GM23338 (cell line): ENCODE measurements at regions not wholly inside any gene's neighbourhood (a gene's known extent, or its start where the extent isn't known, plus 50 kb on each side); places are given as distances from the start of the nearest gene placed in this dataset.

ENCODE experiments used
- ATAC-seq: fragments of 200-7000 bp; cut with Tn5 transposase; 3 replicates; pipeline ENCODE4 v1.9.1; 2020
- DNase-seq: peaks from one replicate; pipeline ENCODE4 v3.0.0-alpha.2; 2015; ENCODE audit warnings: low spot score
- H2AFZ ChIP-seq: fragments of 200-600 bp; sonication (generic); 2 replicates; pipeline ENCODE4 v1.8.0; 2016; ENCODE audit warnings: antibody characterized with exemption, mild to moderate bottlenecking, moderate library complexity
- H3F3A ChIP-seq: fragments of 200-600 bp; sonication (generic); replicated peaks from 2 replicates; pipeline ENCODE4 v1.8.0; 2017; ENCODE audit warnings: antibody characterized with exemption, mixed run types, low read depth
- H3K27ac ChIP-seq: fragments of 200-600 bp; sonication (generic); 2 replicates; pipeline ENCODE4 v1.6.1; 2016; ENCODE audit warnings: low read depth
- H3K27me3 ChIP-seq: fragments of 200-600 bp; sonication (generic); 2 replicates; pipeline ENCODE4 v1.8.0; 2016; ENCODE audit warnings: mild to moderate bottlenecking, mixed run types, moderate library complexity; ENCODE audit not compliant: insufficient read depth
- H3K36me3 ChIP-seq: fragments of 200-600 bp; sonication (generic); 2 replicates; pipeline ENCODE4 v1.8.0; 2016; ENCODE audit warnings: mild to moderate bottlenecking; ENCODE audit not compliant: insufficient read depth
- H3K4me1 ChIP-seq: fragments of 200-600 bp; sonication (generic); 2 replicates; pipeline ENCODE4 v1.8.0; 2016; ENCODE audit warnings: mild to moderate bottlenecking, moderate library complexity; ENCODE audit not compliant: insufficient read depth
- H3K4me2 ChIP-seq: fragments of 200-600 bp; sonication (generic); 2 replicates; pipeline ENCODE4 v1.7.1; 2017; ENCODE audit warnings: mixed run types
- H3K4me3 ChIP-seq: fragments of 200-600 bp; sonication (generic); 2 replicates; pipeline ENCODE4 v1.6.1; 2016; ENCODE audit warnings: mixed run types
- H3K79me2 ChIP-seq: fragments of 200-600 bp; sonication (generic); replicated peaks from 2 replicates; pipeline ENCODE4 v1.8.0; 2017; ENCODE audit warnings: mild to moderate bottlenecking; ENCODE audit not compliant: insufficient read depth
- H3K9me2 ChIP-seq: fragments of 200-600 bp; sonication (generic); 2 replicates; pipeline ENCODE4 v1.8.0; 2017; ENCODE audit not compliant: insufficient read depth
- H4K20me1 ChIP-seq: fragments of 200-600 bp; sonication (generic); replicated peaks from 2 replicates; pipeline ENCODE4 v1.8.0; 2017; ENCODE audit warnings: mild to moderate bottlenecking; ENCODE audit not compliant: insufficient read depth
- H3K27ac Mint-ChIP-seq: 2 replicates; pipeline ENCODE4 v1.8.0; 2020; ENCODE audit warnings: inconsistent platforms, mild to moderate bottlenecking, moderate library complexity, mixed read lengths
- H3K27me3 Mint-ChIP-seq: 3 replicates; pipeline ENCODE4 v1.8.0; 2022; ENCODE audit warnings: low read depth, mild to moderate bottlenecking, moderate library complexity, mixed read lengths, inconsistent platforms; ENCODE audit not compliant: insufficient read depth, poor library complexity
- H3K36me3 Mint-ChIP-seq: 3 replicates; pipeline ENCODE4 v1.8.0; 2021; ENCODE audit warnings: low read depth, mild to moderate bottlenecking, inconsistent platforms, moderate library complexity, mixed read lengths
- H3K4me1 Mint-ChIP-seq: 3 replicates; pipeline ENCODE4 v1.8.0; 2020; ENCODE audit warnings: mild to moderate bottlenecking, inconsistent platforms, mixed read lengths
- H3K4me3 Mint-ChIP-seq: 3 replicates; pipeline ENCODE4 v1.8.0; 2021; ENCODE audit warnings: moderate library complexity, mild to moderate bottlenecking, inconsistent platforms, mixed read lengths
- H3K9me3 Mint-ChIP-seq: 3 replicates; pipeline ENCODE4 v1.8.0; 2020; ENCODE audit warnings: moderate library complexity, mild to moderate bottlenecking, inconsistent platforms, mixed read lengths
- CREB1 ChIP-seq: fragments of 250-450 bp; sonication (Bioruptor Pico); IDR thresholded peaks from 2 replicates; pipeline ENCODE4 v1.5.0; 2020; ENCODE audit warnings: low read depth, mild to moderate bottlenecking, moderate library complexity
- CTCF ChIP-seq, 2 experiments: fragments of 200-600 bp in 1 of 2; sonication (generic) in 1 of 2; conservative IDR thresholded peaks; 2 replicates each; pipeline versions ENCODE4 v1.5.1 to v1.6.1; 2016 to 2017; ENCODE audit warnings: antibody characterized with exemption in 2 of 2, low read depth in 2 of 2, mild to moderate bottlenecking in 2 of 2, moderate library complexity in 1 of 2
- ETS1 ChIP-seq: IDR thresholded peaks from 2 replicates; pipeline ENCODE4 v1.6.1; 2016; ENCODE audit warnings: antibody characterized with exemption
- EZH2 ChIP-seq: fragments of 200-600 bp; sonication (generic); IDR thresholded peaks from one replicate; pipeline ENCODE4 v1.8.0; 2017; ENCODE audit warnings: antibody characterized with exemption, mild to moderate bottlenecking, low read depth; ENCODE audit not compliant: unreplicated experiment
- EZH2phosphoT487 ChIP-seq: fragments of 200-600 bp; sonication (generic); IDR thresholded peaks from one replicate; pipeline ENCODE4 v1.8.1; 2018; ENCODE audit warnings: antibody characterized with exemption; ENCODE audit not compliant: unreplicated experiment
- JUNB ChIP-seq: IDR thresholded peaks from one replicate; pipeline ENCODE4 v1.6.1; 2016; ENCODE audit warnings: antibody characterized with exemption; ENCODE audit not compliant: unreplicated experiment
- NANOG ChIP-seq: IDR thresholded peaks from 2 replicates; pipeline ENCODE4 v1.6.1; 2016; ENCODE audit warnings: antibody characterized with exemption, borderline replicate concordance
- POLR2AphosphoS5 ChIP-seq: IDR thresholded peaks from 2 replicates; pipeline ENCODE4 v1.6.1; 2016; ENCODE audit warnings: antibody characterized with exemption, low read depth
- REST ChIP-seq: IDR thresholded peaks from one replicate; pipeline ENCODE4 v1.6.1; 2018; ENCODE audit warnings: antibody characterized with exemption; ENCODE audit not compliant: unreplicated experiment
- STAT1 ChIP-seq: IDR thresholded peaks from one replicate; pipeline ENCODE4 v1.6.1; 2016; ENCODE audit warnings: antibody characterized with exemption; ENCODE audit not compliant: unreplicated experiment
- ZNF114 ChIP-seq: fragments of 250-450 bp; sonication (Bioruptor Pico); IDR thresholded peaks from 2 replicates; pipeline ENCODE4 v1.5.0; 2020; ENCODE audit warnings: mild to moderate bottlenecking, moderate library complexity
- ZNF331 ChIP-seq: fragments of 250-450 bp; sonication (Bioruptor Pico); IDR thresholded peaks from 2 replicates; pipeline ENCODE4 v1.5.0; 2020; ENCODE audit warnings: low read depth, mild to moderate bottlenecking, moderate library complexity
- ZNF462 ChIP-seq: fragments of 250-450 bp; sonication (Bioruptor Pico); IDR thresholded peaks from 2 replicates; pipeline ENCODE4 v1.5.0; 2020; ENCODE audit warnings: mild to moderate bottlenecking, moderate library complexity

- Histone ChIP-seq H3K4me1 (peaks cover 43% of the 10 kb centered on the region), H3K9me2 (peaks cover 14% of the 10 kb centered on the region), H3K36me3 (no peaks in the 10 kb centered on the region), H4K20me1 (no peaks in the 10 kb centered on the region), H3K27me3 (no peaks in the 10 kb centered on the region), H3K4me3 (no peak overlapping the region), H3K79me2 (no peaks in the 10 kb centered on the region), H3F3A (no peaks in the 10 kb centered on the region), H3K27ac (no peak overlapping the region), H3K4me2 (no peak overlapping the region), H2AFZ (no peak overlapping the region)
- Mint-ChIP-seq H3K27me3 (peaks cover 9% of the 10 kb centered on the region), H3K9me3 (no peaks in the 10 kb centered on the region), H3K27ac (no peak overlapping the region), H3K4me1 (peaks cover 32% of the 10 kb centered on the region), H3K4me3 (no peak overlapping the region), H3K36me3 (no peaks in the 10 kb centered on the region)
- ATAC-seq: no peak
- no peak for DNase-seq
- TF ChIP-seq STAT1 (no peak), JUNB (no peak), EZH2 (no peak), POLR2AphosphoS5 (no peak), CTCF (conservative IDR thresholded peaks at IDR 0.05; ENCODE audit: low read depth in 2 of 2) (no peak), REST (no peak), ZNF114 (CRISPR knock-in tag) (no peak), ZNF331 (CRISPR knock-in tag) (no peak), ETS1 (no peak), ZNF462 (CRISPR knock-in tag) (no peak), CREB1 (CRISPR knock-in tag) (no peak), EZH2phosphoT487 (no peak), NANOG (no peak)
These were observed 287.0 kb downstream of the OLFM3 start for GRCh38 chr1:101709721-101710120.
